SK-N-SH (cell line): ENCODE measurements at regions not wholly inside any gene's neighbourhood (a gene's known extent, or its start where the extent isn't known, plus 50 kb on each side); places are given as distances from the start of the nearest gene placed in this dataset.

Source experiments
- CTCF ChIA-PET: fragments of 300-600, 350-600 bp; formaldehyde crosslinking; extraction: SDS; loops from one replicate; lab custom pipeline; 2021; lab: Yijun Ruan, JAX
- POLR2A ChIA-PET: fragments of 350-600 bp; sonication (Branson Sonifier 250); formaldehyde crosslinking; extraction: SDS; loops from one replicate; lab custom pipeline; 2020; ENCODE audit warnings: antibody characterized with exemption, inconsistent platforms; lab: Yijun Ruan, JAX
- DNase-seq: peaks from one replicate; pipeline ENCODE4 v3.0.0; 2012
- H2AFZ ChIP-seq: fragments of 200-600 bp; sonication (generic); 2 replicates; pipeline ENCODE4 v1.8.1; 2016; ENCODE audit warnings: antibody characterized with exemption, mild to moderate bottlenecking, low read depth
- H3F3A ChIP-seq: fragments of 200-600 bp; sonication (generic); replicated peaks from 2 replicates; pipeline ENCODE3; 2016; ENCODE audit warnings: antibody characterized with exemption, mild to moderate bottlenecking; ENCODE audit not compliant: insufficient read depth
- H3K27ac ChIP-seq, 2 experiments: fragments of 200-500 bp in 1 of 2; fragments of 200-600 bp in 1 of 2; sonication (Bioruptor generic) in 1 of 2; sonication (generic), shearing (Covaris generic) in 1 of 2; 2 replicates each; pipeline versions ENCODE4 v1.5.1 to v1.6.1; 2014 to 2016; ENCODE audit warnings: low read depth in 2 of 2, inconsistent platforms in 1 of 2, low read length in 1 of 2, mild to moderate bottlenecking in 1 of 2, mixed read lengths in 1 of 2
- H3K27me3 ChIP-seq: fragments of 200-600 bp; sonication (generic), shearing (Covaris generic); 2 replicates; pipeline ENCODE4 v1.6.1; 2016; ENCODE audit warnings: mixed run types; ENCODE audit not compliant: insufficient read depth
- H3K36me3 ChIP-seq, 2 experiments: fragments of 200-500 bp in 1 of 2; fragments of 200-600 bp in 1 of 2; sonication (Bioruptor generic) in 1 of 2; sonication (generic) in 1 of 2; replicated peaks in 1 of 2; 2 replicates each; pipeline versions ENCODE3 to v1.5.1; 2014 to 2016; ENCODE audit warnings: low read length in 1 of 2, mild to moderate bottlenecking in 1 of 2; ENCODE audit not compliant: insufficient read depth in 2 of 2, control insufficient read depth in 1 of 2
- H3K4me1 ChIP-seq, 2 experiments: fragments of 200-500 bp in 1 of 2; fragments of 200-600 bp in 1 of 2; sonication (Bioruptor generic) in 1 of 2; sonication (generic), shearing (Covaris generic) in 1 of 2; 2 replicates each; pipeline versions ENCODE4 v1.5.1 to v1.6.1; 2014 to 2016; ENCODE audit warnings: low read depth in 1 of 2, low read length in 1 of 2, mixed run types in 1 of 2; ENCODE audit not compliant: insufficient read depth in 2 of 2, control insufficient read depth in 1 of 2
- H3K4me2 ChIP-seq: fragments of 200-600 bp; sonication (generic), shearing (Covaris generic); 2 replicates; pipeline ENCODE4 v1.6.1; 2017; ENCODE audit warnings: mixed run types
- H3K4me3 ChIP-seq, 2 experiments: fragments of 200-500 bp in 1 of 2; fragments of 200-600 bp in 1 of 2; sonication (Bioruptor generic) in 1 of 2; sonication (generic), shearing (Covaris generic) in 1 of 2; 2 replicates each; pipeline versions ENCODE4 v1.5.1 to v1.8.1; 2014 to 2016; ENCODE audit warnings: low read depth in 2 of 2, inconsistent platforms in 1 of 2, low read length in 1 of 2, mild to moderate bottlenecking in 1 of 2, mixed read lengths in 1 of 2, moderate library complexity in 1 of 2
- H3K79me2 ChIP-seq: fragments of 200-600 bp; sonication (generic); 2 replicates; pipeline ENCODE4 v1.8.1; 2017; ENCODE audit warnings: mild to moderate bottlenecking; ENCODE audit not compliant: insufficient read depth
- H3K9ac ChIP-seq: fragments of 200-600 bp; sonication (generic); 2 replicates; pipeline ENCODE4 v1.6.1; 2017; ENCODE audit warnings: mixed run types
- H3K9me2 ChIP-seq: fragments of 200-600 bp; sonication (generic); 2 replicates; pipeline ENCODE4 v1.6.1; 2017; ENCODE audit warnings: mixed run types
- H3K9me3 ChIP-seq: fragments of 200-600 bp; sonication (generic); 2 replicates; pipeline ENCODE4 v1.6.1; 2017; ENCODE audit warnings: mixed run types, mild to moderate bottlenecking, moderate library complexity
- H4K20me1 ChIP-seq: fragments of 200-600 bp; sonication (generic); 2 replicates; pipeline ENCODE4 v1.6.1; 2017; ENCODE audit warnings: mild to moderate bottlenecking, mixed run types; ENCODE audit not compliant: insufficient read depth
- CTCF ChIP-seq: fragments of 200-600 bp; sonication (generic); IDR thresholded peaks from 2 replicates; pipeline ENCODE4 v1.6.1; 2017; ENCODE audit warnings: antibody characterized with exemption, mild to moderate bottlenecking, moderate library complexity
- EZH2phosphoT487 ChIP-seq: fragments of 200-600 bp; sonication (generic); IDR thresholded peaks from 2 replicates; pipeline ENCODE4 v1.6.1; 2017; ENCODE audit warnings: low read depth, mixed run types, mild to moderate bottlenecking, antibody characterized with exemption, moderate library complexity, borderline replicate concordance
- FOXJ3 ChIP-seq: sonication (generic); formaldehyde crosslinking; IDR thresholded peaks from 2 replicates; pipeline ENCODE4 v1.5.1; 2020; ENCODE audit warnings: mild to moderate bottlenecking, missing genetic modification reagents
- FOXM1 ChIP-seq: IDR thresholded peaks from 2 replicates; pipeline ENCODE4 v1.4.0; 2012; ENCODE audit warnings: low read depth, mild to moderate bottlenecking
- GATA2 ChIP-seq: sonication (generic); formaldehyde crosslinking; IDR thresholded peaks from 2 replicates; pipeline ENCODE4 v1.5.0; 2020; ENCODE audit warnings: mild to moderate bottlenecking, missing genetic modification reagents
- IRF3 ChIP-seq: fragments of 150-350 bp; IDR thresholded peaks from 2 replicates; pipeline ENCODE4 v1.6.1; 2016; ENCODE audit warnings: mild to moderate bottlenecking, low read depth, low read length
- JUND ChIP-seq: IDR thresholded peaks from 2 replicates; pipeline ENCODE4 v1.4.0; 2012
- MAX ChIP-seq: IDR thresholded peaks from 2 replicates; pipeline ENCODE4 v1.4.0; 2012; ENCODE audit warnings: low read depth
- MEF2A ChIP-seq: IDR thresholded peaks from 2 replicates; pipeline ENCODE4 v1.4.0; 2012; ENCODE audit warnings: low read depth, borderline replicate concordance
- NRF1 ChIP-seq: IDR thresholded peaks from 2 replicates; pipeline ENCODE4 v1.6.1; 2012; ENCODE audit warnings: low read depth, mild to moderate bottlenecking, low read length
- POLR2AphosphoS5 ChIP-seq: IDR thresholded peaks from 2 replicates; pipeline ENCODE4 v1.6.1; 2012; ENCODE audit warnings: low read depth, low read length
- RAD21 ChIP-seq: IDR thresholded peaks from 2 replicates; pipeline ENCODE4 v1.6.1; 2012; ENCODE audit warnings: mild to moderate bottlenecking, low read length
- RFX5 ChIP-seq: IDR thresholded peaks from 2 replicates; pipeline ENCODE4 v1.6.1; 2012; ENCODE audit warnings: mild to moderate bottlenecking, improper control_type of control experiment, low read length
- SMC3 ChIP-seq: IDR thresholded peaks from 2 replicates; pipeline ENCODE4 v1.6.1; 2012; ENCODE audit warnings: low read depth, low read length, improper control_type of control experiment
- TCF12 ChIP-seq: IDR thresholded peaks from 2 replicates; pipeline ENCODE4 v1.4.0; 2012
- TEAD4 ChIP-seq: IDR thresholded peaks from 2 replicates; pipeline ENCODE4 v1.4.0; 2012; ENCODE audit warnings: mild to moderate bottlenecking, borderline replicate concordance; ENCODE audit not compliant: insufficient read depth
- USF2 ChIP-seq: fragments of 150-350 bp; IDR thresholded peaks from 2 replicates; pipeline ENCODE4 v1.6.1; 2017; ENCODE audit warnings: antibody characterized with exemption, low read length, low read depth, borderline replicate concordance
- YY1 ChIP-seq: IDR thresholded peaks from 2 replicates; pipeline ENCODE4 v1.4.0; 2012; ENCODE audit warnings: low read depth, mild to moderate bottlenecking
- WGBS: methylation state at CpG from one replicate; pipeline ENCODE4 v1.1.6; 2017; ENCODE audit warnings: low lambda C conversion rate; 5-methylcytosine and 5-hydroxymethylcytosine counted together

GRCh38 chr4:163618845-163619244, 124.4 kb downstream of the TMA16 start:
- Histone ChIP-seq H3K9ac (no peak overlapping the region), H3K4me3 (no peak overlapping the region), H3K79me2 (no peaks in the 10 kb centered on the region), H3K4me2 (no peak overlapping the region), H3K36me3 (no peaks in the 10 kb centered on the region), H3K9me3 (no peaks in the 10 kb centered on the region), H2AFZ (no peak overlapping the region), H3K9me2 (no peaks in the 10 kb centered on the region), H3F3A (no peaks in the 10 kb centered on the region), H3K27ac (no peak overlapping the region), H3K4me1 (no peaks in the 10 kb centered on the region), H4K20me1 (no peaks in the 10 kb centered on the region), H3K27me3 (no peaks in the 10 kb centered on the region)
- POLR2A ChIA-PET = no interaction called here
- 4% methylated on average over 4 of the region's 4 CpGs for WGBS
- CTCF ChIA-PET = no interaction called here
- no peak for DNase-seq
- TF ChIP-seq MEF2A (no peak), FOXM1 (no peak), TEAD4 (no peak), IRF3 (no peak), NRF1 (no peak), JUND (no peak), RFX5 (no peak), FOXJ3 (CRISPR knock-in tag) (no peak), GATA2 (no peak), SMC3 (no peak), YY1 (no peak), EZH2phosphoT487 (no peak), MAX (no peak), RAD21 (no peak), USF2 (no peak), CTCF (no peak), POLR2AphosphoS5 (no peak), TCF12 (no peak)
